ENCODE measurements at regions not wholly inside any gene's neighbourhood (a gene's known extent, or its start where the extent isn't known, plus 50 kb on each side); places are given as distances from the start of the nearest gene placed in this dataset.

DNA sequence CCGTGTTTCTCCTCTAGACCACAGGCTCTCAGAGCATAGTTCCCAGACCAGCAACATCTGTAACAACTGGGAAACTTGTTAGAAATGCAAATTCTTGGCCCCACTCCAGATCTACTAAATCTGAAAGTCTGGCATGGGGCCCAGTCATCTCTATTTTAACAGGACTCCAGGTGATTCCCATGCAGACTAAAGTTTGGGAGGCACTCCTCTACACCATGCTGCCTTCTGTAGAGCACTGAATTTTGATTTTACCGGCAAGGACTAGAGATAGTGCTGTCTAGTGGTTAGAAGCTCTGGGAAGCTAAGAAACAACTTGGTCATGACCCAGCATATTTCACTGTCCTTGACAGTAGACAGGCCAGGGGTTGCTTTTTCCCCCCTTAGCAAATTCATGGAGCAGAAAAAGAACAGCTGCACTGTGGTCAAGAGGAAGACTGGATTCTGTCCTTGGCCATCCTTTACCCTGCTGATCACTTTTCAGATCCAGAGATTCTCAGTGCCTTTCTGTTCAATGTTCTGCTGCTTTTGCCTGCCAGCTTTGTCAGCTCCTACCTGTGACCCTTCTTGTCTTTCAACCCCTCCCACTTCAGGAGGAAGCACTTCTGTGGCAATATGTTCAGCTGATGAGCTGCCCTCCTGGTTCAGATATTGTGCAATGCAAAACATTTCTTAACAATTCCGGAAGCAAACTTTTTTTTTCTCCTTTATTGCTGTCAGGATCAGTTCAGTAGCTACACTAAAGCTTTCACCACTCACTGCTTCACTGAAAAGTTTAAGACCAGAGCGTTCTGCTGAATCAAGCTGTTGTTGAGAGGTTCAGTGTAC is 133.8 kb upstream of the NUDT4 start:
- DNase-seq (ENCODE audit: low spot score) = no peak

DNA sequence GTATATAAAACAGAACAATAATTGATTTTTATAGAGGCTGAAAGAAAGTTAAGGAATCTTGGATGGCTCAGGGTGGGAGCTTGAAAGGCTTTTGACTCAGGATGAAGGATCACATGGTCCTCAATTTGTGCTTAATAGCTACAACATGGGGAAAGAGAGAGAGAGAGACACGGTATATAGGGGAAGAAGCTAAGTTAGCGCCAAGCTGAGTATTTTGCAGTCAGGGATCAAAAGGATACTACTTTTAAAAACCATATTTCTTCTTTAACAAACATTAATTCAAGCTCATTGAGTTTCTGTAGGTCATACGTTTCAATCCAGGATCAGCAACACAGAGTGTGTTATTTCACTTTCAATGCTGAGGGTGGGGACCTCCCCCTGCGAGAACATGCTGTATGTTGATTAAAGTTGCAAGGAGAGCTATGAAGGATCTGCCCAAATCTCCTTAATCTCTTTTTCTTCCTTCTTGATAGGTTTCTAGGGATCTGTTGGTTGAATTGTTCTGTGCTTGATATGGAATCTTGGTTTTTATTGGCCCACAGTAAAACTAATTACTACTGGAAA is 133.1 kb upstream of the NUDT4 start:
- DNase-seq (ENCODE audit: low spot score) = no peak

DNA sequence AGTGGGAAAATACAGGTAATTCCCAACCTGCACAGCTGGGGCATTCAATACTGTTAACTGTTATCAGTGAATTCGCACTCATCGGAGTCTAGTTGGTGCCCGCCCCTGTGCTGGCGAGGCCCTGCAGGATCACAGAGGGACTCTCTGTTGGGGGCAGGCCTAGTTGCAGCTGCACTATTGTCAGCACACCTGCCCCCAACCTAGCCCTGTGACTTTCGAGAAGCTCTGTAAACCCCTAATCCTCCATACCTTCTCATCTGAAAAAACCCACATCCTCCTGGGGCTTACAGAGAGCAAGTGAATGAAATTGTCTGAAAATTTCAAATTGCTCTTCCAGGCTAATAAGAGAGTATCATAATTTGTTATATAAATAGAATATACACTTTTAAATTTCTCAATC is 132.2 kb upstream of the NUDT4 start:
- DNase-seq (ENCODE audit: low spot score) = no peak

DNA sequence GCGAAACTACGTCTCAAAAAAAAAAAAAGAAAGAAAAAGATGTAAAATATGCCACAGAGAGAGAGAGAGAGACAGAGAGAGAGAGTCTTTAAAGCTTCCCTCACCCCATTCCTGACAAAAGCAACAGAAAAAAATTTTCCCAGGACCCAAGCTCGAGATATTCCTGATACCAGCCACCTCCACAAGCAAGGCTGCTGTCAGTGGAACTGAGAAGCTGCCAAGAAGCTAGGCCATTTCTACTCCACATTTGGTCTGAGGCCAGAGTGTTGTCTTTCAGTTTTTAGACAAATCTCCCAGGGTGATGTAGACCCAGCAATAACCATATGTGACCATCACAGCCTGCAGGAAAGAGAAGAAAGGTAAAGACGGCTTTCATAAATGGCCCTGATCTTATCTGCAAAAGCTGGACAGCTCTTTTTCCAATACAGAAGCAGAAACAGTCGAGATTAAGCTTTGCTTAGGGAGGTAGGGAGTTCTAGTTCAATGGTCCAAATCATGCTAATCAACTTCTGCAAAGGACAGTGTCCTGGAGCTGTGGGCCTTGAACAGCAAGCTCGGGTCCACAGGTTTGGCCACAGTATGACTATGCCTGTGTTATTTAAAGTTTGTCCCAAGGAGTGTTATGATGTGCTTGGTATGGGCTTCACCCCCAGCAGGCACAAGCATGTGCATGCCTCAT is 130.3 kb upstream of the NUDT4 start:
- no peak for DNase-seq (ENCODE audit: low spot score)

DNA sequence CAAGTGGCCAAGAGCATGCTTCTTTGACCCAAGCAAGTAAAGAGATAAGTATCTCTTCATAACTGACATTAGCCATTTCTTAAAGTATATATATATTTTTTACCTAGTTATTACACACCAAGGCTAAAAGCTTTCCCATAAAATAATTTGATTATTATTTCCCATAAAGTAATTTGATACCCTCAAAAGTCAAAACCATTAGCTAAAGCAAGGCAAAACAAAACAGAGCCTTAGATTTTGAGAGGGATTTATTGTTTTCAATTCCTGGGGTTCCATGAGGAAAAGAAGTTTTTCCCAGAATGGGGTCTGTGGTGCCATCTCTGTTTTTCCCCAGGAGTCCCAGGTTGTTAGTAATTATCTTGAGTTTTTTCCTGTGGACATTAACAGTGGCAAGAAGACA is 125.5 kb upstream of the NUDT4 start:
- no peak for DNase-seq (ENCODE audit: low spot score)

DNA sequence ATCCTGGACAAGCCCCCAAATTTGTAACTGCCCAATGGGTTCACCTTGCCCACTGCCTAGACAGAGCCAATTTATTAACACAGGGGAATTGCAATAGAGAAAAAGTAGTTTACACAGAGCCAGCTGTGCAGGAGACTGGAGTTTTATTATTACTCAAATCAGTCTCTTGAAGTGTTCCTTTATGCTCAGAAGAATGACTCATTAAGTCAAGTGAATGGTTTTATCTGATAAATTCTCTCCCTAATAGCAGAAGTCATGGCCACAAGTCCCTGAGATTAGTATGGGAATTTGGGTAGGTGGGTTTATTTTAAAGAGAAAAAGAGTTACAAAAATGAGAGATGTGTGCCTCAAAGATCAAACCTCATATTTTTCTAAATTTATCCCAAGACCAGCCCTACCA is 122.8 kb upstream of the NUDT4 start:
- DNase-seq (ENCODE audit: low spot score) = no peak

DNA sequence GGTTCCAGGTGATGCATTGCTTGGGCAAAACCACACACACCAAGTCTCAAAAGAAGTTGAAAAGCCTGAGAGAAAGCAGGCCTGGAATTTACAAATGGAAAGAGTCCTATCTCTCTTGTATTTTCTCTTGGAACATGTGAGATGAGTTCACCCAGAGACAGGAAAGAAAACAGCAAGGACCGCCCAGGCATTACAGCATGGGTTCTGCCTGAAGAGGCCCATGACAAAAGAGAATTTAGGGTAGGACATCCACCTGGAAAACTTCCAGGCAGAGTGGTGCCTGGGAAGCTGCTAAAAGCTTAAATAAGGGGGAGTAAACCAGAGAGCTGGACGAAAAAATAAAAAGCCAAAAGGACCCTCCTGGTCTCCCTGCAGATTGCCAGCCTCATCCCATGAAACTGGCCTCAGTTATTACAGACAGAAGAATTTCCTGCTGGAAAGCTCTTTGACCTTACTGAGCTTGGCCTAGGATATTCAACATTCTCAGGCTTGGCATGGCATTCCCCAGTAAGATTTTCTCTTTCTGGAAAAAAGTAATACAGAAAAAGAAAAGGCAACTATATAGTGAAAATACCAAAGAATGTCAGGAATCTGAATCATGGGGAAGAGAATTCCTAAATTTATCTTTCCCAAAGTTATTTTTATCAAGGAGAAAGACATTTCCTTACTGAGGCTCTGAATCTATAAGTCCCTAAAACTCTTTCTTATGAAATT is 121.3 kb upstream of the NUDT4 start:
- no peak for DNase-seq (ENCODE audit: low spot score)

DNA sequence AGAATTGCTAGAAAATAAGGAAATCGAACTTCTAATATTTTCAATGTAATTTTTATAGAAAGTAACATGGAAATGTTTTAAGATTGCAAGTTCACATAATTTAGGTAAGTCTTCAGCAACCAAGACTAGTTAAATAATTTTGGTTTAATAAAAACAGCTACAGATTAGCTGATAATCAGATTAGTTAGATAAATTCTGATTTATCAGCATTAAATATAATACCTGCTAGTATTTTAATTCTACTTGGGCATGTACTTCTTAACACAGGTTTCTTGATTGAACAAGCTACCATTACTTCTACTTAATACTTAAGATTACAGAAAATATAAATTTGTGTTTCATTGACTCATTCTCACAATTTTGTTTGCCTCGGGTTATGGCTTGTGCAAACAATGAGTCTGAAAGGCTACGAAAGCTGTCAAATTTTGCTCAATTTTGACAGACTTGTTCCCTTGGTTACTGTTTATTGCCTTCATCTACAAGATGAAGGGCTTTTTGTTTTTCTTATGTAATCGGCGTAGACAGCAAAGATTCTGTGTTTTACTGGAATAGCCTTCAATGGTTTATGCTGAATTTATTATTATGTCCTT is 116.1 kb upstream of the NUDT4 start:
- no peak for DNase-seq (ENCODE audit: low spot score)

DNA sequence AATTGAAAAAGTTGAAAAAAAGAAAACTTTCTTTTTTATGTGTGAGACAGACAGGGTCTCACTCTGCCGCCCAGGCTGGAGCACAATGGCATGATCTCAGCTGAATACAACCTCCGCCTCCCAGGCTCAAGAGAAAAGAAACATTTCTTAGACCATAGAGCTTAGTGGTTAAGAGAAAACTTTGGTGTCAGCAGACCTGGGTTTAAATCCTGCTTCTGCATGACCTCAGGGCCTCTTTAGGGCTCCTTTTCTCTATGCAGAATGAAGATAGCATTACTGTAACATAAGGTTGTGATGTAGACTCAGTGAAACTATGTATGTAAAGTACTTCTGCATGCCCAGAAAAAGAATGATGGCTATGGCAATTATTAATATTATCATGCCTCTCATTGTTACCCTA is 104.7 kb upstream of the NUDT4 start:
- no peak for DNase-seq (ENCODE audit: low spot score)

DNA sequence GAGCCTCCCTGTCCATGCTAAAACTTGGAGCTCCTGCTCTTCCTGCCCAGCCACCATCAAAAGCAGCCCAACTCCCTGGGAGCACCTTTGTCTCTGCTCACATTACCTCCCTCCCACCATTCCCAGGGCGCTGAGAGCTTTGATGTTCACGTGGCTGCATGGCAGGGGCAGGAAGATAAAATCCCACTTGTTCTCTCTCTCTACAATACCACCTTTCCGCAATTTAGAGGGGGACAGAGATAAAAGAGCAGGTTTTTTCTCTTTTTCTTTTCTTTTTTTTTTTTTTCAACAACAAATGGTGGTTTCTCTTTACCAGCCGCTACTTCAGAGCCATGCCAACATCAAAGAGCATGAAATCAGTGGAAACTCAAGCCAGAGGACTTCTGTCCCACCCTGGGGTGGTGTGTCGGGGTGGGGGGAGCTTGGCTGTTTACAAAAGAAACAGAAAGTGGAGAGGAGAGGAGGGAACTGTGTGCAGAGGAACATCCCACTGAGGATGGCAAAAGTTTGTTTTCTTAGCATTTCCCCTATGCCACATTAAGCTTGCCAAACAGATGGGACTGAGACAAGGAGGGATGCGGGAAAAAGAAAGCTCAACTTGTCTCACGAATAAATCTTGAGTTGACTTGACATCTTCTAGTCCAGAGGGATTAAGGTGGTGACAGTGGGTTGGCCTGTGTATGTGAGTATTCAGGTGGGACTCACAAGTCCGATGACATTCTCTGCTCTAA is 103.7 kb upstream of the NUDT4 start:
- DNase-seq (ENCODE audit: low spot score) = no peak

DNA sequence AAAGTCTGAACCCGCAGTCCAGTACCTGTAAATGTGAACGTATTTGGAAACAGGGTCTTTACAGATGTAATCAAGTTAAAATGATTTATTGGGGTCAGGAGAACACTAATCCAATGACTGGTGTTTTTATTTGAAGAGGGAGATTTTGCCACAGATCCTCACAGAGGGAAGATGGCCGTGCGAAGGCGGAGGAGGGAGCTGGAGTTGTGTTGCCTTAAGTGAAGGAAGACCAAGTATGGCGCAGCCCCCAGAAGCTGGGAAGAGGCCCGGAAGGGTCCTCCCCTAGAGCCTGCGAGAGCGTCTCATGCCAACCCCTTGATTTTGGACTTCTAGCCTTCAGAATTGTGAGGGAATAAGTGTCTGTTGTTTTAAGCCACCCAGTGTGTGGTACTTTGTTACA is 102.8 kb upstream of the NUDT4 start:
- no peak for DNase-seq (ENCODE audit: low spot score)

DNA sequence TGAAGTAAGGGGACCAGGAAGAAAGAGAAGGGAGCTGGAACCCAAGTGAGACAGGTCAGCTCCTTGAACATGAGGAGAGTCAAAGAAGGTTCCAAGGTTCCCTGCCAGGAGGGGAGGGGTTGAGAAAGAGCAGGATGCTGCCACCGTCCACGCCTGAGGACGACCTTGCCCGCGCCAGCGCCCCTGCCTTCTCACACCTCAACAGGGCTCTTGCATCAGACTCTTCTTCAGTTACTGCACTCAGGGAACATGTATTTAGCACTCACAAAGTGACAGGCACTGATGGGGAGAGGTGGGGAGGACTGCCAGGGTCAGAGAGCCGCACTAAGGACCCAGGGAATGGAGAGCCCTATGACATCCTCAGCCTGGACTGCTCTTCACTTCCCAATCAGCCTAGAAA is 102.1 kb upstream of the NUDT4 start:
- no peak for DNase-seq (ENCODE audit: low spot score)

DNA sequence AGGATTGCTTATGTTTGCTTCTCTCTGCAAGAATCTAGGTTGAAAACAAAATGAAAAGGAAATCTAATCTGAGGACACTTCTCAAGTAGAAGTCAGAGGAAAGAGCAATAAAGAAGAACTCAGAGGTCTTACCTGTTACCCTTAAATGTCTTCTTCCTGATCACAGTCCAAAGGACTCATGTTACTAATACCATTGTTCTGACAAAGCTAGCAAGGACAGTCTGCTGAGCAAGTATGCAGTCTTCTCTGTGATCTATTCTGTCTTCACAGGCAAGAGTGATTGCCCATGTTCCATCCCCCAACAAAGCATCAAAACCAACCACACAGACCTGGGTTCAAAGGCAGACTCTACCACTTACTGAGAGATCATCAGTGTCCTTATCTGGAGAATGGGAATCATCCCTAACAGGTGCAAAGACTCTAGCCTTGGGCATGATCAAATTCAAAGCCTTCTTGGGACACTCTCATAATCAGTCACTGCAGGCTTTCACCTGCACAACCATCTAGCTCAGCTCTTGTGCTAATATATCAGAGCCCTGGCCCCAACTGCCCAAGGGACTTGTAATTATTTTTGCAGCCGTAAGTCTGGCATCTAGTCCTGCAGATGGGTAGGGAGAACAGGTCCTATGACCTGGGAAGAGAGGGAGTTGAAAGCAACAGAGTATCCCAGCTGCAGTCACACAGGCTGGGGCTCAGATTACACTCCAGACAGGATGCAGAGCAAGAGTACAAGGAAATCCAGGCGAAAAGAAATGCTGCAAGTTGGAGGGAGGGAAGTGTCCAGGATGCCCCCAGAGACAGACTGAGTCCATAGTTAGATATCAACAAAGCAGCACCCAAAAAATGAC is 97.9 kb upstream of the NUDT4 start:
- no peak for DNase-seq (ENCODE audit: low spot score)

DNA sequence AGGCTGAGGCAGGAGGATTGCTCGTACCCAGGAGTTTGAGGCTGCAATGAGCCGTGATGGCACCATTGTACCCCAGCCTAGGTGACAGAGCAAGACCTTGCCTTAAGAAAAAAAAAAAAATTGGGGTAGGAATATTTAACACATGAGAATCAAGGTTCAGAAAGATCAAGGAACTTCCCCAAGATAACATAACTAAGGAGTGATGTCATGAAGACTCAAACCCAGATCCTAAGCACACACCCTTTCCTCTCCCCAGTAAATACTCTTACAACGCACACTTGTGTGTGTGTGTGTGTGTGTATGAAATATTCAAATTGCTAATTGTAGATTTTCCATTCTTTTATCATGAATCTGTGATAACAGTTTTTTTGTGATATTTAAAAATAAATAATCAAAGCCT is 90.6 kb upstream of the NUDT4 start:
- DNase-seq (ENCODE audit: low spot score) = no peak

DNA sequence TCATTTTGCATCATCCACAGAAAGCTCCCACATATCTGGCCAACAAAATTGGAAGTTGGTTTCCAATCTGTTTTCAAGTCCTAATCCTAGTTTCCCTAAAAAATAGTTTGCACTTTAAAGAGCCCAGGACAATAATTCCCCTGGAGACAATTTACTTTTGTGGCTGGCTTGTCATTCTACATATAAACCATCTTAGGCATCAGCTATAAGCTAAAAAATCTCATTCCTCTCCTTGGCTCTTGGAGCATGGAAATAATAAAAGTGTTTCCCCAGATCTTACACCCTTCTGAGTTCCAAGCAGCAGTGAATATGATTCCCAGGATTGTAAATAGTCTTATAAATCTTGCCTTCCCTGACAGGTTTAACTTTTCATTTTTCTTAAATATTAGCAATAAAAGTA is 89.1 kb upstream of the NUDT4 start:
- no peak for DNase-seq (ENCODE audit: low spot score)

DNA sequence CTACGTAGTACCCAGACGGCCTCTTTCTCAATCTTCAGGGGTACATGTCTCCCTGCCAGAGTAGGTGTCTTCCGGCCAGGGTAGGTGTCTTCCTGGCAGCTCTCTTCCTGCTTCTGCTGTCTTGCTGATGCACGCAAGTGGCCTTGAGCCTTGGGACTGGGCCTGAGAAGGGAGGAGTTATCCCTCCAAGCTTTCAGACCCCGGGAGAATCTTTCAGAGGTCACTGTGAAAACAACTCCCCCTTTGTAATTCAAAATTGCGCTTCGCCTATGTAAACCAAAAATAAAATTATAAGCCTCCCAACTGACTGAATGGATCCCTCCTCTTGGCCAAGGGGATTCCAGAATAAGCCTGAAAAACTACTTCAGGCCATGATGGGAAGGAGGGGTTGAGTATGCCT is 87.3 kb upstream of the NUDT4 start:
- no peak for DNase-seq (ENCODE audit: low spot score)

DNA sequence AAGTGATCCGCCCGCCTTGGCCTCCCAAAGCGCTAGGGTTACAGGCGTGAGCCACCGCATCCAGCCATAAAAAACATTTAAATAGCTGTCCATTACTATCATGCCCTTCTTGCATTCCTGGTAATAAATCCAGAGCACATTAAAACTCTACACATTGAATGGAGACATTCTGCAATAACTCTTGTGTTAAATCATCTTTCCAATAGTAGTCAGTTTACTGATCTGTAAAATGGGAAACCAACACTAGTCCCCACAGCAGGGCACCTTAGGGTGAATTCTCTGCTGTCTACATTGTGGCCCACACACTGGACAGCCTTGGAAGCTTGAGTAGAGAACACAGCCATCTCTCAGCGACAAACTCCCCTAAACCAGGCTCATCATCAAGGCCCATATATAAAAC is 85.5 kb upstream of the NUDT4 start:
- no peak for DNase-seq (ENCODE audit: low spot score)

DNA sequence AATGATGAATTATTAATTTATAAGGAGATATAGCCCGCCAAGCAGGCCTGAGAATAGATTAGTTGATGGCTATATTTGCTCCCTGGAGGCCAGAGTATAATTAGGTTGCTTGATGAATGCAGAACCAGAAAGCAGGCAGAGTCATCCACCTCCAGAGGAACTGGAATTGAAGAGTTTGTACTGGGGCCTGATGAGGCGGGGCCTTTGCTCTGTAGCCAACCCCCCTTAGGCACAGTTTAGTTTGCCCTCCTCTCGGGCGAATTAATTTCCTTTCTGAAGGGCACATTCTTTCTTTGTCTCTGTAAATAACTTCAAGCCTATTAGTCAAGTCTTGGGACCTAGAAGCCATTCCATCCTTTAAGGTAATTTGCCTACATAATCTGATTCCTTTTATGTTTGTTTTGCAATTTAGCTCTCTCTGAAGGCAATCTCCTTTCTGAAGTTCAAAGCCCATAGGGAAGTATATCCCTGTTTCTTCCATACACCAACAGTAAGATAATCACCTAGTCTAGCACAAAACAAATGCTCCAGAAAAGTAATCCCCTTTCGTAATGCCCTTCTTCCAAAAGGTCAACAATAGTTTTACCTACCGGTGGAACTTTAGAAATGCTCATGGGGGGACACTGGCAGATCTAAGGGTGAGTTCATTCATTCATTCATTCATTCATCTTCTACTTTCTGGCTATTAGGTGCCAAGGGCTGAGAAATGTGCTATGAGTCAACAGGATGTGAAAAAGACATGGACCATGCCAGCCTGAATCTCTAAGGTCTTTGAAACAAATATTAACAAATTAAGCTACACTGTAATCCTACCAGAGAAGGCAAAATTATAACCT is 84.8 kb upstream of the NUDT4 start:
- DNase-seq (ENCODE audit: low spot score) = no peak

DNA sequence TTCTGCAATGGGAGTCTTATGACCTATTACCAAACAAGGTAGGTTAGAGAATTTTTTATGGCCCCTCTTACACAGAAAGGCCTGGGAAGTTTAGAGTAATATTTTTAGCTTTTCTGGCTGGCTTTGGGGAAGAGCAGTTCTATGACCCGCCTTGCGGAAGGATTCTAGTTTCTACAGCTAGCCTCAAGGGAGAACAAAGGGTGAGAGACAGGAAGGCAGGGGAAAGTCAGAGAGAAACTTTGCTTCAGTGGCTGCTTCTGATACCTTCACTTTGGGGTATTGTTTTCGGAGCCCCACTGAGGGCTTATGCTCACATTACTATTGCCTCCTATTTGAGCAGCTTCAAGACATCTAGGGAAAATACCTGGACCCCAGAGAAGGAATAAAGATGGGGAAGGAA is 80.7 kb upstream of the NUDT4 start:
- DNase-seq (ENCODE audit: low spot score) = no peak

DNA sequence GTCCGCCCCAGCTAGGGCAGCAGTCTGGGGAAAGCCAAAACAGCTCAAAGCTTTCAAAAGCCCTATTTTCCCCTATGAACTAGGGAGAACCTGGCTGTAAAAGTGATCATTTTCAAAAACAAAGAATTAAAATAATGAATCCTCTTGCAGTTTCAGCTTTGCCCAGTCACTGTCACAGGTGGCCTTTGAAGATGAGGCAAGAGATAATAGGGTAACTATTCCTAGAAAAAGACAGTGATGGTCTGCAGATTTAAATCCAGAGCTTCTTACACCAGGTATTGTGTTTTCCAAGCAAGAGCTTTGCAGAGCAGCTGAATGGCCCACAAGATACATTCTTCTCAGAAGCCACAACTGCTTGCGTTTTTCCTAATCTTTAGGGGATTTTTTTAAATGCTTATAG is 80.2 kb upstream of the NUDT4 start:
- no peak for DNase-seq (ENCODE audit: low spot score)
